ENCODE measurements at regions not wholly inside any gene's neighbourhood (a gene's known extent, or its start where the extent isn't known, plus 50 kb on each side); places are given as distances from the start of the nearest gene placed in this dataset.
A peak's percentile ranks its signal among the peaks of the same experiment; 100 is the strongest.

- Mint-ChIP-seq H3K4me3 (no peak overlapping the region), H3K27ac (peak overlapping the region in 1 of 6 donors; percentile 91), H3K27me3 (peaks cover 32 to 41% (median 36%) of the 10 kb centered on the region in 3 donors), H3K4me1 (no peaks in the 10 kb centered on the region), H3K36me3 (peaks cover 4 to 15% of the 10 kb centered on the region in 2 donors), H3K9me3 (peaks cover 3 to 15% (median 11%) of the 10 kb centered on the region in 7 donors)
- DNase-seq, result no peak
- no peak for ATAC-seq (ENCODE audit: low read depth in 2 of 2)
Observed at GRCh38 chr9:88645172-88645878, 110.3 kb downstream of the NXNL2 start.

- Mint-ChIP-seq H3K4me3 (no peak overlapping the region), H3K27ac (peak overlapping the region in 1 of 6 donors; percentile 91), H3K4me1 (no peaks in the 10 kb centered on the region), H3K27me3 (peaks cover 32 to 45% (median 36%) of the 10 kb centered on the region in 3 donors), H3K9me3 (peaks cover 3 to 15% (median 11%) of the 10 kb centered on the region in 7 donors), H3K36me3 (peaks cover 4 to 15% of the 10 kb centered on the region in 2 donors)
- ATAC-seq (ENCODE audit: low read depth in 2 of 2) (no peak), DNase-seq (no peak)
Observed at GRCh38 chr9:88645879-88646199, 110.9 kb downstream of the NXNL2 start.

GRCh38 chr9:88646539-88647300 lies 111.7 kb downstream of the NXNL2 start:
- ATAC-seq (ENCODE audit: low read depth in 2 of 2) (no peak), DNase-seq (no peak)
- no peak overlapping the region for H3K27ac Mint-ChIP-seq
- peaks cover 24 to 40% (median 29%) of the 10 kb centered on the region in 3 donors for H3K27me3 Mint-ChIP-seq
- no peak overlapping the region for H3K4me3 Mint-ChIP-seq
- peaks cover 3 to 14% (median 8%) of the 10 kb centered on the region in 7 donors for H3K9me3 Mint-ChIP-seq
- no peaks in the 10 kb centered on the region for H3K4me1 Mint-ChIP-seq
- H3K36me3 Mint-ChIP-seq, result peaks cover 4 to 14% of the 10 kb centered on the region in 2 donors

- Mint-ChIP-seq H3K4me3 (no peak overlapping the region), H3K27me3 (peaks cover 17 to 32% (median 21%) of the 10 kb centered on the region in 3 donors), H3K36me3 (peaks cover 0 to 4% of the 10 kb centered on the region in 2 donors), H3K27ac (no peak overlapping the region), H3K9me3 (peaks cover 0 to 7% (median 0%) of the 10 kb centered on the region in 7 donors), H3K4me1 (no peaks in the 10 kb centered on the region)
- no peak for DNase-seq
- ATAC-seq (ENCODE audit: low read depth in 2 of 2), result no peak
Observed at GRCh38 chr9:88651682-88652633, 117.0 kb downstream of the NXNL2 start.

GRCh38 chr9:88652876-88653275 lies 117.9 kb downstream of the NXNL2 start:
- no peak for ATAC-seq (ENCODE audit: low read depth in 2 of 2)
- H3K4me3 Mint-ChIP-seq, result no peak overlapping the region

GRCh38 chr9:88653406-88653805 lies 118.4 kb downstream of the NXNL2 start:
- ATAC-seq (ENCODE audit: low read depth in 2 of 2) (no peak), DNase-seq (no peak)
- Mint-ChIP-seq H3K27me3 (peaks cover 17 to 29% (median 18%) of the 10 kb centered on the region in 3 donors), H3K36me3 (peaks cover 0 to 4% of the 10 kb centered on the region in 2 donors), H3K9me3 (peaks cover 0 to 7% (median 0%) of the 10 kb centered on the region in 7 donors), H3K4me1 (no peaks in the 10 kb centered on the region), H3K4me3 (no peak overlapping the region), H3K27ac (no peak overlapping the region)

More at GRCh38 chr9:88652876-88653275, 117.9 kb downstream of the NXNL2 start:
- H3K27ac Mint-ChIP-seq, result no peak overlapping the region
- H3K27me3 Mint-ChIP-seq, result peaks cover 14 to 29% (median 15%) of the 10 kb centered on the region in 3 donors
- H3K36me3 Mint-ChIP-seq, result peaks cover 0 to 4% of the 10 kb centered on the region in 2 donors
- H3K9me3 Mint-ChIP-seq, result peaks cover 0 to 7% (median 0%) of the 10 kb centered on the region in 7 donors
- H3K4me1 Mint-ChIP-seq, result no peaks in the 10 kb centered on the region
- no peak for DNase-seq

GRCh38 chr9:88653911-88654310 lies 118.9 kb downstream of the NXNL2 start:
- peaks cover 18 to 29% (median 19%) of the 10 kb centered on the region in 3 donors for H3K27me3 Mint-ChIP-seq
- DNase-seq, result no peak
- H3K9me3 Mint-ChIP-seq, result peaks cover 0 to 6% (median 0%) of the 10 kb centered on the region in 7 donors
- no peak overlapping the region for H3K27ac Mint-ChIP-seq
- H3K4me1 Mint-ChIP-seq, result no peaks in the 10 kb centered on the region
- ATAC-seq (ENCODE audit: low read depth in 2 of 2), result no peak
- no peak overlapping the region for H3K4me3 Mint-ChIP-seq
- peaks cover 0 to 4% of the 10 kb centered on the region in 2 donors for H3K36me3 Mint-ChIP-seq

GRCh38 chr9:88657893-88658292 lies 122.9 kb downstream of the NXNL2 start:
- H3K4me1 Mint-ChIP-seq, result no peaks in the 10 kb centered on the region
- peaks cover 18 to 26% (median 19%) of the 10 kb centered on the region in 3 donors for H3K27me3 Mint-ChIP-seq
- no peak overlapping the region for H3K4me3 Mint-ChIP-seq
- no peaks in the 10 kb centered on the region for H3K36me3 Mint-ChIP-seq
- DNase-seq (no peak), ATAC-seq (ENCODE audit: low read depth in 2 of 2) (no peak)
- H3K9me3 Mint-ChIP-seq, result peaks cover 0 to 1% (median 0%) of the 10 kb centered on the region in 7 donors
- no peak overlapping the region for H3K27ac Mint-ChIP-seq

GRCh38 chr9:88658311-88658822 lies 123.4 kb downstream of the NXNL2 start:
- Mint-ChIP-seq H3K36me3 (no peaks in the 10 kb centered on the region), H3K27me3 (peaks cover 18 to 26% (median 19%) of the 10 kb centered on the region in 3 donors), H3K27ac (no peak overlapping the region), H3K4me3 (no peak overlapping the region), H3K9me3 (peaks cover 0 to 1% (median 0%) of the 10 kb centered on the region in 7 donors), H3K4me1 (no peaks in the 10 kb centered on the region)
- ATAC-seq (ENCODE audit: low read depth in 2 of 2) (no peak), DNase-seq (no peak)

GRCh38 chr9:88659126-88659525 lies 124.1 kb downstream of the NXNL2 start:
- DNase-seq (no peak), ATAC-seq (ENCODE audit: low read depth in 2 of 2) (no peak)
- H3K27me3 Mint-ChIP-seq, result peaks cover 13 to 26% (median 19%) of the 10 kb centered on the region in 3 donors
- H3K4me3 Mint-ChIP-seq, result no peak overlapping the region
- no peak overlapping the region for H3K27ac Mint-ChIP-seq
- H3K9me3 Mint-ChIP-seq, result peaks cover 0 to 1% (median 0%) of the 10 kb centered on the region in 7 donors
- no peaks in the 10 kb centered on the region for H3K4me1 Mint-ChIP-seq
- no peaks in the 10 kb centered on the region for H3K36me3 Mint-ChIP-seq

- no peak overlapping the region for H3K4me3 Mint-ChIP-seq
- no peak for DNase-seq
- H3K9me3 Mint-ChIP-seq, result no peaks in the 10 kb centered on the region
- no peak overlapping the region for H3K27ac Mint-ChIP-seq
- no peaks in the 10 kb centered on the region for H3K36me3 Mint-ChIP-seq
- no peak for ATAC-seq (ENCODE audit: low read depth in 2 of 2)
- H3K27me3 Mint-ChIP-seq, result peaks cover 4 to 11% (median 6%) of the 10 kb centered on the region in 3 donors
- no peaks in the 10 kb centered on the region for H3K4me1 Mint-ChIP-seq
Observed at GRCh38 chr9:88660611-88661010, 125.6 kb downstream of the NXNL2 start.

GRCh38 chr9:88661759-88662158 lies 126.8 kb downstream of the NXNL2 start:
- DNase-seq, result no peak
- H3K9me3 Mint-ChIP-seq, result no peaks in the 10 kb centered on the region
- ATAC-seq (ENCODE audit: low read depth in 2 of 2), result no peak
- H3K36me3 Mint-ChIP-seq, result no peaks in the 10 kb centered on the region
- H3K27me3 Mint-ChIP-seq, result peaks cover 4 to 8% (median 4%) of the 10 kb centered on the region in 3 donors
- no peak overlapping the region for H3K27ac Mint-ChIP-seq
- no peak overlapping the region for H3K4me3 Mint-ChIP-seq
- no peaks in the 10 kb centered on the region for H3K4me1 Mint-ChIP-seq
